B cell (primary cell): ENCODE measurements at regions not wholly inside any gene's neighbourhood (a gene's known extent, or its start where the extent isn't known, plus 50 kb on each side); places are given as distances from the start of the nearest gene placed in this dataset.

Experiments
- CTCF ChIP-seq: fragments of 200-600 bp; IDR thresholded peaks from one replicate; pipeline ENCODE4 v1.8.0; 2022; ENCODE audit warnings: antibody characterized with exemption, mild to moderate bottlenecking
- EZH2 ChIP-seq: IDR thresholded peaks from 2 replicates; pipeline ENCODE4 v1.6.1; 2012; ENCODE audit warnings: borderline replicate concordance, low read depth, mild to moderate bottlenecking, moderate library complexity, low read length; ENCODE audit not compliant: insufficient read depth, poor library complexity, severe bottlenecking

DNA sequence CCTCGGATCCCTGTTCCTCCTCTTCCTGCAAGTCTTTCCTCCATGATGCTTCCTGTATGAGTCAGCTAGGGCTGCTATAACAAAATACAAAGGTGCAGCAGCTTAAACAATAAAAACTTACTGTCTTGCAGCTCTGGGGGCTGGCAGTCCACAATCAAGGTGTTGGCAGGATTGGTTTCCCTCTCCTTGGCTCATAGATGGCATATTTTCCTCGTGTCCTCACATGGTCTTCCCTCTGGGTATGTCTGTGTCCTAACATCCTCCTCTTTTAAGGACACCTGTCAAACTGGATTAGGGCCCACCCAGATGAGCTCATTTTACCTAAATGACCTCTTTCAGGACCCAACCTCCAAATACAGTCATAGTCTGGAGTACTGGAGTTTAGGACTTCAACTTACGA is 117.5 kb downstream of the MED10 start:
- TF ChIP-seq CTCF = no peak
- no peak for TF ChIP-seq EZH2
